Muscle layer of colon (tissue), 2 donors: ENCODE measurements at regions not wholly inside any gene's neighbourhood (a gene's known extent, or its start where the extent isn't known, plus 50 kb on each side); places are given as distances from the start of the nearest gene placed in this dataset.
"Not testable (repeated sequence)": the region's sequence is repeated elsewhere in the genome, so short reads cannot be mapped to it uniquely, and the experiment has no call there.

Experiments used
- H3K27ac ChIP-seq: one replicate; pipeline ENCODE4 v1.7.0; 2013; ENCODE audit warnings: low read depth, mild to moderate bottlenecking, low read length, moderate library complexity
- H3K27me3 ChIP-seq, 2 donors: one replicate each; pipeline ENCODE4 v1.7.0; 2013; ENCODE audit warnings: low read length in 2 of 2, mild to moderate bottlenecking in 2 of 2; ENCODE audit not compliant: insufficient read depth in 2 of 2, control insufficient read depth in 1 of 2
- H3K36me3 ChIP-seq: one replicate; pipeline ENCODE4 v1.7.0; 2013; ENCODE audit warnings: mild to moderate bottlenecking, low read length; ENCODE audit not compliant: insufficient read depth
- H3K4me1 ChIP-seq: one replicate; pipeline ENCODE4 v1.7.0; 2013; ENCODE audit warnings: mild to moderate bottlenecking, low read length; ENCODE audit not compliant: insufficient read depth
- H3K4me3 ChIP-seq, 2 donors: one replicate each; pipeline ENCODE4 v1.7.0; 2013; ENCODE audit warnings: low read length in 2 of 2, low read depth in 1 of 2, mild to moderate bottlenecking in 1 of 2, moderate library complexity in 1 of 2
- H3K9ac ChIP-seq: one replicate; pipeline ENCODE4 v1.7.0; 2013; ENCODE audit warnings: low read length
- H3K9me3 ChIP-seq: one replicate; pipeline ENCODE4 v1.7.0; 2013; ENCODE audit warnings: mild to moderate bottlenecking, low read length
- donor health status: abdominal sarcoma.
- donor health status: Adenocarcinoma of cecum.

- Histone ChIP-seq H3K27ac (no peak overlapping the region), H3K4me3 (no peak overlapping the region), H3K9me3 (no peaks in the 10 kb centered on the region), H3K9ac (no peak overlapping the region), H3K4me1 (peaks cover 15% of the 10 kb centered on the region), H3K27me3 (no peaks in the 10 kb centered on the region), H3K36me3 (no peaks in the 10 kb centered on the region)
These were observed 129.8 kb downstream of the CD164 start for GRCh38 chr6:109252261-109253041.

DNA sequence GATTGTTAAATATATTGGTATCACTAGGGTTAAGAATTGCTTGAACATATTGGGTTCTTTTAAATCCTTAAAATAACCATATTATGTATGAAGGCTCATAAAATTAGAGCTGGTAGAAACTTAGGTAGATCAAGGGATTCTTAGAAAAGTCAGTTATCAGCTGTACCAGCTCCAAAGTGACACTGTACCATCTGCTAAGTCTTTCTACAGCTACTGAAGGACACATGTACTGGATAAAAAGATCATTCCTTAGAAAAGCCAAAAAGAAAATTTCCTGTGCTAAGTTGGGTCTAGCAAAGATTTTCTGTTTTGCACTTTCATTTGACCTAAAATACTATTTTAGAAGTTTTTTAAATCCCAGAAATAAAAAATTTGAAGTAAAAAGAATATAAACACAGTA is 130.4 kb downstream of the CD164 start:
- no peaks in the 10 kb centered on the region for H3K9me3 ChIP-seq
- H3K27me3 ChIP-seq = no peaks in the 10 kb centered on the region
- no peak overlapping the region for H3K27ac ChIP-seq
- no peak overlapping the region for H3K9ac ChIP-seq
- H3K36me3 ChIP-seq = no peaks in the 10 kb centered on the region
- peaks cover 15% of the 10 kb centered on the region for H3K4me1 ChIP-seq
- no peak overlapping the region for H3K4me3 ChIP-seq

- H3K9me3 ChIP-seq, H3K27ac ChIP-seq, H3K36me3 ChIP-seq, H3K9ac ChIP-seq, H3K4me3 ChIP-seq, H3K27me3 ChIP-seq: not testable (repeated sequence)
- peaks cover 15% of the 10 kb centered on the region for H3K4me1 ChIP-seq
These were observed 131.6 kb downstream of the CD164 start for GRCh38 chr6:109250544-109251156.

DNA sequence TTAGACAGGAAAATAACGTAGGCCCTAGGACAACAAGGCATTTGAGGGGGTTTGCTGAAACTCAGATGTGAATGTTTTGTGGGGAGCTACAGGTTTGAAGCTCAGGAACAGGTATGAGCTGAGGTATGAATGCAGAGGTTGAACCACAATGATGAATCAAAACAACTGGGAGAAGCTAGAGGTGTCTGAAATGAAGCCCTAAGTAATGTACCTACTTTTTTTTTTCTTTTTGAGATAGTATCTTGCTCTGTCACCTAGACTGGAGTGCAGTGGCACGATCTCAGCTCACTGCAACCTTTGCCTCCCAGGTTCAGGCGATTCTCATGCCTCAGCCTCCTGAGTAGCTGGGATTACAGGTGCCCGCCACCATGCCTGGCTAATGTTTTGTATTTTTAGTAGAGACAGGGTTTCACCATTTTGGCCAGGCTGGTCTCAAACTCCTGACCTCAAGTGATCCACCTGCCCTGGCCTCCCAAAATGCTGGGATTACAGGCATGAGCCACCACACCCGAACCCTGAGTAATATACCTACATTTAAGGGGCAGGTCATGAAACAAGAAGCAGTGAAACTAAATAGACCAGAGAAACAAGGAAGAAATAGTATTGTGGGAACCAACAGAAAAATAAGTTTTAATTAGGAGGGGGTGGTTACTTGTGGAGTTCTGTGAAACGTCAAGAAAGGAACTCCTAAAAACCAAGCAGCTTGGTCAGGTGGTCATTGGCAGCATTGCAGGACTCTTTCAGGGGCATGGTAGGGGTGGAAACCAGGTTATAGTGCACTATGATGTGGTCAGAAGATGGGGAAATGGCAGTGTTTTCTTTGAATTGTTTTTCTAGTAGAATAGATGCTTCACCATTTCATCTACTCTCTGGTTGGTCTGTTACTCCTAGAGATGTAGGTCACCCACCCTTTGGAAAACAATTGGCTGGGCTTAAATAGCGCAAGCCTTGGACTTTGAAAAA is 138.1 kb downstream of the CD164 start:
- Histone ChIP-seq H3K27ac (no peak overlapping the region), H3K4me3 (no peak overlapping the region), H3K9ac (no peak overlapping the region), H3K9me3 (no peaks in the 10 kb centered on the region), H3K4me1 (peaks cover 7% of the 10 kb centered on the region), H3K27me3 (no peaks in the 10 kb centered on the region), H3K36me3 (no peaks in the 10 kb centered on the region)

DNA sequence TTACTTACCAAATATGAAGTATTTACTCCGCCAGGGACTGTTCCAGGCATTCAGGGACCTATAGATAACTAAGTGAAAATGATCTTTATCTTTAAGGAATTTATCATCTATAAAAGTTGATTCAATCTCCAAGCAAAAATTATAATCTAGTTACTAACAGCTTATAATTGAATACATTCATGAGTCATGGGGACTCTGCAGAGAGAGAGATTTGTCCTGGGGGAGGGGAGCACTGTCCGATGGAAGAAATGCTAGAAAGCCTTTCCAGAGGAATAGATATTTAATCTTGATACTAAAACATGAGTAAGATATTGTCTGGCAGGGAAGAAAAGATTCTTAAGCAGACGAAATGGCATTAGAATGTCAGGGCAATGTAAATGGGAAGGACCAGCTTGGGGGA is 139.3 kb downstream of the CD164 start:
- no peaks in the 10 kb centered on the region for H3K36me3 ChIP-seq
- peaks cover 11% of the 10 kb centered on the region for H3K4me1 ChIP-seq
- H3K9ac ChIP-seq = no peak overlapping the region
- H3K4me3 ChIP-seq = no peak overlapping the region
- H3K9me3 ChIP-seq = no peaks in the 10 kb centered on the region
- no peaks in the 10 kb centered on the region for H3K27me3 ChIP-seq
- no peak overlapping the region for H3K27ac ChIP-seq

DNA sequence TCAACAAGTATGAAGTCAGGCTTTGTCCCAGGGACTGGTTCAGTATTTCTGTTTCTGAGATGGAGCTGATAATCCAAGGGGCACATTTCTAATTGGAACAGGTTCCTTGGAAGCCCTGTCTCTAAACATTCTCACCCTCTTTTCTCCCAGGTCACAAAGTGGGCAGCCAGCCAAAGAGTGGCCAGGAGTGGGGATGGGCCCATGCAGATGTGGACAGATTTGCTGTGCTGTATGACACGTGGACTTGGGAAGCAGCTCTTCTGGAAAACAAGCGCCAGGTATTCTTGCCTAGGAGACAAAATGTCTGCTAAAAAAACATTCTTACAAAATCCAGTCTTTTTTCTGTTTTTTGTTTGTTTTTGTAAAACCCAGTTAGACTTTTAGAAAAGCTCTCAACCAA is 140.2 kb downstream of the CD164 start:
- Histone ChIP-seq H3K4me3 (no peak overlapping the region), H3K36me3 (no peaks in the 10 kb centered on the region), H3K9me3 (no peaks in the 10 kb centered on the region), H3K27me3 (no peaks in the 10 kb centered on the region), H3K27ac (no peak overlapping the region), H3K9ac (no peak overlapping the region), H3K4me1 (peaks cover 11% of the 10 kb centered on the region)

DNA sequence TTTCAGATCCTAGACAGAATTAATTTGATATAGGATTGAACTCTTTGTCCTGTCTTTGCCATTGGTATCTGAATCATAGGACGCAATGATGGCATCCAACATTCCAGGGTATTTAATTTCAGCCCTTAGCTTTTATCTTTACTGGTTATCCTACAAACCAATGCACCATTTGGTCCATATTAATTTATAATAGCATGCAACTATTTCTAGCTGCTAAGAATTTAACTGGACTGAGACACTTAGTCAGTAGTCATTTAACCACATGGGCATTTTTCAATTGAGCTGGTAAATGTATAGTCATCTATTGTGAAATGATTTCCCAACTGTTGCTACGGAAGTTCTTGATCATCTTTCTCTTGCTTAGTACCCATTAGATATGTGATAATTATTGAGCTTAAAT is 141.1 kb downstream of the CD164 start:
- Histone ChIP-seq H3K36me3 (no peaks in the 10 kb centered on the region), H3K27me3 (no peaks in the 10 kb centered on the region), H3K9me3 (no peaks in the 10 kb centered on the region), H3K4me1 (peaks cover 11% of the 10 kb centered on the region), H3K4me3 (no peak overlapping the region), H3K27ac (no peak overlapping the region), H3K9ac (no peak overlapping the region)

- H3K4me3 ChIP-seq = no peak overlapping the region
- H3K27ac ChIP-seq = no peak overlapping the region
- H3K9ac ChIP-seq = no peak overlapping the region
- no peaks in the 10 kb centered on the region for H3K9me3 ChIP-seq
- H3K36me3 ChIP-seq = no peaks in the 10 kb centered on the region
- peaks cover 11% of the 10 kb centered on the region for H3K4me1 ChIP-seq
- no peaks in the 10 kb centered on the region for H3K27me3 ChIP-seq
These were observed 141.7 kb downstream of the CD164 start for GRCh38 chr6:109240370-109241084.

DNA sequence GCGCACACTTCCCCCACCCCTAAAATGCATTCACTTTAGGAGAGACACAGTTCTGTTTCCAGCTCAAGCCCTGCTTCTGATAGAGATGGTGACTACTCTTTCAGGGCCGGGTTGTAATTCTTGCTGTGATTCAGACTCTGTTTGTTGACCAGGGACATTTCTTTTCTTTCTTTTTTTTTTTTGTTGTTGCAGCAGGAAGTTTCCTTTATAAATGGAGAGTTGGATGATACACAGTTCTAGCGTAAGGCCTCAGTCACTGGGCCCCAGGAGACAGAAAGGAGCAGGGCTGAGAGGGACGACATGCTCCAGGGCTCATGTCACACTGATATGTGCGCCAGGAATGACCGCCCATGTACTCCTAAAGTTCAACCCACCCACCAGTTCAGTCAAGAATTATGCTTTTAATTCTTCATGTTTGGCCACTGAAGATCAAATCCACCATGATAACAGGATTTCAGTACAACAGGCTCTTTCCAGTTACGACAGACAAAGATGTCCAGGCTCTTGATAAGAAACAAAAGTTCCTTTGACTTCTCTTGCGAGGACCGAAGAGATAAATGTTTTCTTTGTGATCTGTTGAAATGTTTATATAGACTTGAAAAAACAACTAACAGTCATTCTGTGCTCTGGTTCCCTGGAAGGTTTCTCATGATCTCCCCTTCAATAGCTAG is 142.5 kb downstream of the CD164 start:
- no peak overlapping the region for H3K27ac ChIP-seq
- H3K27me3 ChIP-seq = no peaks in the 10 kb centered on the region
- no peak overlapping the region for H3K9ac ChIP-seq
- peaks cover 11% of the 10 kb centered on the region for H3K4me1 ChIP-seq
- no peak overlapping the region for H3K4me3 ChIP-seq
- H3K9me3 ChIP-seq = no peaks in the 10 kb centered on the region
- H3K36me3 ChIP-seq = no peaks in the 10 kb centered on the region

DNA sequence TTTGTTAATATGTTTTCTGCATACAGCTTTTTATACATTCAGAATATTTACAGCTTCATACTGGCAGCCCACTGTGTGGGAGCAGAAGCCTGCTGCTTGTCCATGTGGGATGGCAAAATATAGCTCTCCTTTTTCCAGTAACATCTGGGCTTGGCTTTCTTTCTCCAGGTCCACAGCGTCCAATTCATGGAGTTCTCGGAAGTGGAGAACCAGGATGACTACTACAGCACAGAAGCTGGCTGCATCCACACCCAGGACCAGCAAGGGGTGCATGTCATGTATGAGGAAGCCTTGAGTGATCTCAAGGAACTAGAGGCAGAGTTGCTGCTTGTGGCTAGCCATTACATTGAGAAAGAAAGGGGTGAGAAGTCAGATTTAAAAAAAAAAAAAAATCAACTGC is 143.1 kb downstream of the CD164 start:
- Histone ChIP-seq H3K4me3 (no peak overlapping the region), H3K9ac (no peak overlapping the region), H3K4me1 (peaks cover 11% of the 10 kb centered on the region), H3K27ac (no peak overlapping the region), H3K9me3 (no peaks in the 10 kb centered on the region), H3K36me3 (no peaks in the 10 kb centered on the region), H3K27me3 (no peaks in the 10 kb centered on the region)
